Neural progenitor cell (in vitro differentiated cells): ENCODE measurements at regions not wholly inside any gene's neighbourhood (a gene's known extent, or its start where the extent isn't known, plus 50 kb on each side); places are given as distances from the start of the nearest gene placed in this dataset.

Experiments
- DNase-seq: peaks from one replicate; pipeline ENCODE4 v3.0.0-alpha.2; 2016; ENCODE audit warnings: low spot score
- H2AFZ ChIP-seq: fragments of 200-600 bp; sonication (generic); replicated peaks from 2 replicates; pipeline ENCODE4 v1.6.1; 2016; ENCODE audit warnings: antibody characterized with exemption
- H3F3A ChIP-seq: fragments of 200-600 bp; sonication (generic); 2 replicates; pipeline ENCODE4 v1.6.1; 2016; ENCODE audit warnings: antibody characterized with exemption, low read depth
- H3K27ac ChIP-seq: fragments of 200-600 bp; sonication (generic); 2 replicates; pipeline ENCODE4 v1.5.1; 2016; ENCODE audit warnings: mild to moderate bottlenecking
- H3K27me3 ChIP-seq: fragments of 200-600 bp; sonication (generic); 2 replicates; pipeline ENCODE4 v1.6.1; 2016; ENCODE audit warnings: mild to moderate bottlenecking, moderate library complexity
- H3K36me3 ChIP-seq: fragments of 200-600 bp; sonication (generic); 2 replicates; pipeline ENCODE4 v1.5.1; 2016
- H3K4me1 ChIP-seq: fragments of 200-600 bp; sonication (generic); 2 replicates; pipeline ENCODE4 v1.6.1; 2016; ENCODE audit warnings: mixed run types
- H3K4me2 ChIP-seq: fragments of 200-600 bp; sonication (generic); 2 replicates; pipeline ENCODE4 v1.6.1; 2016
- H3K4me3 ChIP-seq: fragments of 200-600 bp; sonication (generic); 2 replicates; pipeline ENCODE4 v1.5.1; 2016
- H3K79me2 ChIP-seq: fragments of 200-600 bp; sonication (generic); 2 replicates; pipeline ENCODE4 v1.6.1; 2016; ENCODE audit warnings: low read depth
- H3K9ac ChIP-seq: fragments of 200-600 bp; sonication (generic); 2 replicates; pipeline ENCODE4 v1.6.1; 2016
- H3K9me3 ChIP-seq: fragments of 200-600 bp; sonication (generic); 2 replicates; pipeline ENCODE4 v1.5.1; 2016; ENCODE audit warnings: low read depth
- H4K20me1 ChIP-seq: fragments of 200-600 bp; sonication (generic); 2 replicates; pipeline ENCODE4 v1.6.1; 2016; ENCODE audit warnings: low read depth
- H3K27ac Mint-ChIP-seq: 3 replicates; pipeline ENCODE4 v1.8.0; 2021; ENCODE audit warnings: mixed read lengths
- H3K27me3 Mint-ChIP-seq: 2 replicates; pipeline ENCODE4 v1.8.0; 2022; ENCODE audit warnings: low read depth, mild to moderate bottlenecking, inconsistent platforms, moderate library complexity, mixed read lengths; ENCODE audit not compliant: insufficient read depth
- H3K36me3 Mint-ChIP-seq: 3 replicates; pipeline ENCODE4 v1.8.0; 2021; ENCODE audit warnings: mixed read lengths
- H3K4me1 Mint-ChIP-seq: 3 replicates; pipeline ENCODE4 v1.8.0; 2021; ENCODE audit warnings: mixed read lengths
- H3K4me3 Mint-ChIP-seq: 3 replicates; pipeline ENCODE4 v1.8.0; 2021; ENCODE audit warnings: mild to moderate bottlenecking, moderate library complexity, mixed read lengths
- H3K9me3 Mint-ChIP-seq: 3 replicates; pipeline ENCODE4 v1.8.0; 2020; ENCODE audit warnings: mixed read lengths
- EZH2 ChIP-seq: fragments of 200-600 bp; sonication (generic); IDR thresholded peaks from 2 replicates; pipeline ENCODE4 v1.6.1; 2017; ENCODE audit warnings: antibody characterized with exemption, mild to moderate bottlenecking, moderate library complexity
- EZH2phosphoT487 ChIP-seq: fragments of 200-600 bp; sonication (generic); IDR thresholded peaks from 2 replicates; pipeline ENCODE4 v1.6.1; 2017; ENCODE audit warnings: antibody characterized with exemption
- TF ChIP-seq, protein P1 (sequence below): fragments of 200-600 bp; sonication (generic); IDR thresholded peaks from 2 replicates; pipeline ENCODE4 v1.5.1; 2017; ENCODE audit warnings: antibody characterized with exemption, mild to moderate bottlenecking

- no peak for TF ChIP-seq EZH2phosphoT487
- TF ChIP-seq, protein P1, sequence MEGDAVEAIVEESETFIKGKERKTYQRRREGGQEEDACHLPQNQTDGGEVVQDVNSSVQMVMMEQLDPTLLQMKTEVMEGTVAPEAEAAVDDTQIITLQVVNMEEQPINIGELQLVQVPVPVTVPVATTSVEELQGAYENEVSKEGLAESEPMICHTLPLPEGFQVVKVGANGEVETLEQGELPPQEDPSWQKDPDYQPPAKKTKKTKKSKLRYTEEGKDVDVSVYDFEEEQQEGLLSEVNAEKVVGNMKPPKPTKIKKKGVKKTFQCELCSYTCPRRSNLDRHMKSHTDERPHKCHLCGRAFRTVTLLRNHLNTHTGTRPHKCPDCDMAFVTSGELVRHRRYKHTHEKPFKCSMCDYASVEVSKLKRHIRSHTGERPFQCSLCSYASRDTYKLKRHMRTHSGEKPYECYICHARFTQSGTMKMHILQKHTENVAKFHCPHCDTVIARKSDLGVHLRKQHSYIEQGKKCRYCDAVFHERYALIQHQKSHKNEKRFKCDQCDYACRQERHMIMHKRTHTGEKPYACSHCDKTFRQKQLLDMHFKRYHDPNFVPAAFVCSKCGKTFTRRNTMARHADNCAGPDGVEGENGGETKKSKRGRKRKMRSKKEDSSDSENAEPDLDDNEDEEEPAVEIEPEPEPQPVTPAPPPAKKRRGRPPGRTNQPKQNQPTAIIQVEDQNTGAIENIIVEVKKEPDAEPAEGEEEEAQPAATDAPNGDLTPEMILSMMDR = no peak
- no peak for TF ChIP-seq EZH2
- Histone ChIP-seq H3K4me1 (no peaks in the 10 kb centered on the region), H3K4me2 (no peak overlapping the region), H3K27me3 (no peaks in the 10 kb centered on the region), H2AFZ (peak overlapping the region; percentile 83), H3K36me3 (no peaks in the 10 kb centered on the region), H3F3A (no peaks in the 10 kb centered on the region), H3K27ac (no peak overlapping the region), H3K79me2 (no peaks in the 10 kb centered on the region), H4K20me1 (no peaks in the 10 kb centered on the region), H3K9me3 (no peaks in the 10 kb centered on the region), H3K4me3 (no peak overlapping the region), H3K9ac (no peak overlapping the region)
- H3K9me3 Mint-ChIP-seq = no peaks in the 10 kb centered on the region
- H3K27ac Mint-ChIP-seq = no peak overlapping the region
- DNase-seq = no peak
- no peaks in the 10 kb centered on the region for H3K27me3 Mint-ChIP-seq
- H3K36me3 Mint-ChIP-seq = no peaks in the 10 kb centered on the region
- H3K4me1 Mint-ChIP-seq = no peaks in the 10 kb centered on the region
- H3K4me3 Mint-ChIP-seq = no peak overlapping the region
Measured at GRCh38 chr2:51299370-51299769, 267.4 kb upstream of the NRXN1 start.

GRCh38 chr2:51297488-51297887, 265.6 kb upstream of the NRXN1 start:
- no peaks in the 10 kb centered on the region for H3K4me1 Mint-ChIP-seq

DNA sequence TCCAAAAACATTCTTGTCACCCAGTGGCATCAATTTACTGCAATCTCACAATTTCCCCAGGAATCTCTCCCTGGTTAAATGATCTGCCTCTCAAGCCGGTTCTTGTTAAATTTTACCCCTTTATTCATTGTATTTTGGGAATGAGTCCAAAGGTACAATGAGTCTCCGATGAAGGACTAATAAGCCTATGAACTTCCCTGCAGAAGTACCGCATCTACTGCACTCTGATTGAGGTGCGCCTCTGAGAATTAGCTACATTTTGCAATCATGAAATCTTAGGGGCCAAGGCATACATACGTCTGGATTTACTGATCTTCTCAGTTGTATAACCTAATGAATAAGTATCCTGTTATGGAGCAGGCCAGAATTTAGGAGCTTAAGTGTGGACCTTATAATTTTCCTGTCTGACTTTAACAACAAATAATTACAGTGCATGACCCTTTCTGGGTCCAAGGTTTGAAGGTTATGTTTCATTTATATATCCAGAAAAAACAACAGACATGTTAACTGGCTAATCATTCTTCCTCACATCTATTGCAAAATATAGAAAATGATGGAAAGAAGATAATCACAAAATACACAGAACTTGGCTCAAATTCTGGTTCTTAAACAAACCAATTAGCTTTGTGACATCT, 261.8 kb upstream of the NRXN1 start:
- Histone ChIP-seq H3K36me3 (no peaks in the 10 kb centered on the region), H3F3A (no peaks in the 10 kb centered on the region), H3K27ac (no peak overlapping the region), H3K27me3 (no peaks in the 10 kb centered on the region), H2AFZ (no peak overlapping the region), H3K79me2 (no peaks in the 10 kb centered on the region), H4K20me1 (no peaks in the 10 kb centered on the region), H3K4me1 (peaks cover 5% of the 10 kb centered on the region), H3K4me2 (no peak overlapping the region), H3K9ac (no peak overlapping the region), H3K4me3 (no peak overlapping the region), H3K9me3 (no peaks in the 10 kb centered on the region)
- H3K27me3 Mint-ChIP-seq = no peaks in the 10 kb centered on the region
- no peak for DNase-seq
- no peaks in the 10 kb centered on the region for H3K9me3 Mint-ChIP-seq
- TF ChIP-seq EZH2 (no peak), EZH2phosphoT487 (no peak)
- TF ChIP-seq, protein P1 = no peak
- no peak overlapping the region for H3K4me3 Mint-ChIP-seq
- no peak overlapping the region for H3K27ac Mint-ChIP-seq
- H3K4me1 Mint-ChIP-seq = no peaks in the 10 kb centered on the region
- H3K36me3 Mint-ChIP-seq = no peaks in the 10 kb centered on the region

More at GRCh38 chr2:51297488-51297887, 265.6 kb upstream of the NRXN1 start:
- H3K27me3 ChIP-seq = no peaks in the 10 kb centered on the region
- Mint-ChIP-seq H3K4me3 (no peak overlapping the region), H3K9me3 (no peaks in the 10 kb centered on the region), H3K27ac (no peak overlapping the region), H3K27me3 (no peaks in the 10 kb centered on the region), H3K36me3 (no peaks in the 10 kb centered on the region)
- no peak overlapping the region for H2AFZ ChIP-seq
- no peaks in the 10 kb centered on the region for H3K4me1 ChIP-seq
- H3K4me2 ChIP-seq = no peak overlapping the region
- no peaks in the 10 kb centered on the region for H3F3A ChIP-seq
- no peak overlapping the region for H3K4me3 ChIP-seq
- no peak for DNase-seq
- no peaks in the 10 kb centered on the region for H4K20me1 ChIP-seq
- TF ChIP-seq EZH2 = no peak
- TF ChIP-seq, protein P1 = no peak
- no peak for TF ChIP-seq EZH2phosphoT487
- H3K27ac ChIP-seq = no peak overlapping the region
- H3K9me3 ChIP-seq = no peaks in the 10 kb centered on the region
- H3K79me2 ChIP-seq = no peaks in the 10 kb centered on the region
- no peaks in the 10 kb centered on the region for H3K36me3 ChIP-seq
- H3K9ac ChIP-seq = no peak overlapping the region
